Left ventricle myocardium inferior (tissue), 1 donor: ENCODE measurements at regions not wholly inside any gene's neighbourhood (a gene's known extent, or its start where the extent isn't known, plus 50 kb on each side); places are given as distances from the start of the nearest gene placed in this dataset.

ENCODE experiments used
- DNase-seq: peaks from one replicate; pipeline ENCODE4 v3.0.0-alpha.2; 2020
- H3K27ac ChIP-seq: fragments of 200-600 bp; replicated peaks from 2 replicates; pipeline ENCODE4 v1.8.0; 2021
- H3K27me3 ChIP-seq: fragments of 200-600 bp; 2 replicates; pipeline ENCODE4 v1.8.0; 2021; ENCODE audit warnings: low read depth
- H3K36me3 ChIP-seq: fragments of 200-600 bp; 2 replicates; pipeline ENCODE4 v1.8.0; 2021
- H3K4me1 ChIP-seq: fragments of 200-600 bp; 2 replicates; pipeline ENCODE4 v1.8.0; 2021
- H3K4me3 ChIP-seq: fragments of 200-600 bp; 2 replicates; pipeline ENCODE4 v1.8.0; 2021; ENCODE audit warnings: mild to moderate bottlenecking, moderate library complexity
- H3K9me3 ChIP-seq: fragments of 200-600 bp; replicated peaks from 2 replicates; pipeline ENCODE4 v1.8.0; 2021
- CTCF ChIP-seq: fragments of 200-600 bp; IDR thresholded peaks from 2 replicates; pipeline ENCODE4 v1.8.0; 2021; ENCODE audit warnings: antibody characterized with exemption, mild to moderate bottlenecking, borderline replicate concordance
- intact Hi-C: fragments of 100-400 bp; cut with micrococcal nuclease; formaldehyde crosslinking; loops from one replicate; pipeline ENCODE4 v1.11.0; 2022
- donor health status: DM: no; HTN: yes; CAD: no; lungs with severe emphysema.

GRCh38 chr12:126551869-126552268 lies 1486.6 kb downstream of the AACS start:
- no peak overlapping the region for H3K4me3 ChIP-seq
- intact Hi-C loops, result no loop called here
- H3K27ac ChIP-seq, result no peak overlapping the region
- no peaks in the 10 kb centered on the region for H3K4me1 ChIP-seq
- no peaks in the 10 kb centered on the region for H3K36me3 ChIP-seq
- peaks cover 9% of the 10 kb centered on the region for H3K27me3 ChIP-seq
- DNase-seq, result no peak
- no peak for TF ChIP-seq CTCF
- peaks cover 12% of the 10 kb centered on the region for H3K9me3 ChIP-seq

GRCh38 chr12:126554625-126555024 lies 1489.4 kb downstream of the AACS start:
- Histone ChIP-seq H3K27ac (no peak overlapping the region), H3K9me3 (peaks cover 12% of the 10 kb centered on the region), H3K4me1 (no peaks in the 10 kb centered on the region), H3K36me3 (no peaks in the 10 kb centered on the region), H3K27me3 (no peaks in the 10 kb centered on the region), H3K4me3 (no peak overlapping the region)
- no peak for TF ChIP-seq CTCF
- intact Hi-C loops, result no loop called here
- no peak for DNase-seq

- intact Hi-C loops, result no loop called here
- Histone ChIP-seq H3K27me3 (peaks cover 4% of the 10 kb centered on the region), H3K27ac (no peak overlapping the region), H3K36me3 (no peaks in the 10 kb centered on the region), H3K4me1 (no peaks in the 10 kb centered on the region), H3K9me3 (peaks cover 12% of the 10 kb centered on the region), H3K4me3 (no peak overlapping the region)
- TF ChIP-seq CTCF, result no peak
- DNase-seq, result no peak
These were observed 1492.4 kb downstream of the AACS start for GRCh38 chr12:126557659-126558058.

- intact Hi-C loops, result no loop called here
- Histone ChIP-seq H3K9me3 (peaks cover 10% of the 10 kb centered on the region), H3K4me1 (no peaks in the 10 kb centered on the region), H3K36me3 (no peaks in the 10 kb centered on the region), H3K27me3 (peaks cover 7% of the 10 kb centered on the region), H3K27ac (no peak overlapping the region), H3K4me3 (no peak overlapping the region)
- no peak for TF ChIP-seq CTCF
- DNase-seq, result no peak
These were observed 1493.0 kb downstream of the AACS start for GRCh38 chr12:126558219-126558618.

GRCh38 chr12:126558810-126559209 lies 1493.6 kb downstream of the AACS start:
- Histone ChIP-seq H3K4me1 (no peaks in the 10 kb centered on the region), H3K27ac (no peak overlapping the region), H3K27me3 (peaks cover 7% of the 10 kb centered on the region), H3K36me3 (no peaks in the 10 kb centered on the region), H3K4me3 (no peak overlapping the region), H3K9me3 (peaks cover 5% of the 10 kb centered on the region)
- intact Hi-C loops, result no loop called here
- no peak for TF ChIP-seq CTCF
- no peak for DNase-seq

GRCh38 chr12:126567016-126567415 lies 1501.8 kb downstream of the AACS start:
- H3K9me3 ChIP-seq, result no peaks in the 10 kb centered on the region
- intact Hi-C loops, result no loop called here
- TF ChIP-seq CTCF, result no peak
- H3K4me1 ChIP-seq, result no peaks in the 10 kb centered on the region
- no peak for DNase-seq
- H3K27ac ChIP-seq, result no peak overlapping the region
- no peak overlapping the region for H3K4me3 ChIP-seq
- peaks cover 5% of the 10 kb centered on the region for H3K27me3 ChIP-seq
- no peaks in the 10 kb centered on the region for H3K36me3 ChIP-seq
